Tibial artery (tissue), 4 donors: ENCODE measurements at regions not wholly inside any gene's neighbourhood (a gene's known extent, or its start where the extent isn't known, plus 50 kb on each side); places are given as distances from the start of the nearest gene placed in this dataset.

Source experiments
- DNase-seq, 2 donors: peaks; one replicate each; pipeline ENCODE4 v3.0.0-alpha.2; 2019
- H3K27ac ChIP-seq, 2 donors: fragments of 200-600 bp; sonication (generic) in 1 of 2; 1 replicate in 1 of 2; 2 replicates in 1 of 2; pipeline ENCODE4 v1.5.1; 2018 to 2019; ENCODE audit warnings: mild to moderate bottlenecking in 1 of 2
- H3K27me3 ChIP-seq, 2 donors: fragments of 200-600 bp; sonication (generic) in 1 of 2; one replicate each; pipeline versions ENCODE4 v1.5.1 to v1.6.0; 2016 to 2019
- H3K36me3 ChIP-seq, 3 donors: fragments of 200-600 bp; sonication (generic) in 2 of 3; one replicate each; pipeline ENCODE4 v1.5.1; 2016 to 2019; ENCODE audit warnings: mild to moderate bottlenecking in 2 of 3
- H3K4me1 ChIP-seq, 4 donors: fragments of 200-600 bp; sonication (generic) in 2 of 4; 1 replicate in 3 of 4; 2 replicates in 1 of 4; pipeline ENCODE4 v1.5.1; 2016 to 2019
- H3K4me3 ChIP-seq, 2 donors: fragments of 200-600 bp; sonication (generic) in 1 of 2; 1 replicate in 1 of 2; 2 replicates in 1 of 2; pipeline ENCODE4 v1.5.1; 2018 to 2019; ENCODE audit warnings: mild to moderate bottlenecking in 2 of 2
- H3K9me3 ChIP-seq, 3 donors: fragments of 200-600 bp; sonication (generic) in 1 of 3; one replicate each; pipeline ENCODE4 v1.5.1; 2016 to 2019
- intact Hi-C: fragments of 100-400 bp; cut with DNase I; formaldehyde crosslinking; loops from one replicate; pipeline ENCODE4 v1.15.0; 2023; ENCODE audit warnings: low total_unique reads
- TF ChIP-seq, protein P1 (sequence below), 2 experiments: fragments of 200-600 bp in 1 of 2; fragments of 450-650 bp in 1 of 2; IDR thresholded peaks; one replicate each; pipeline ENCODE4 v1.5.1; 2017 to 2019; ENCODE audit warnings: antibody characterized with exemption in 2 of 2, mild to moderate bottlenecking in 1 of 2, moderate library complexity in 1 of 2

DNA sequence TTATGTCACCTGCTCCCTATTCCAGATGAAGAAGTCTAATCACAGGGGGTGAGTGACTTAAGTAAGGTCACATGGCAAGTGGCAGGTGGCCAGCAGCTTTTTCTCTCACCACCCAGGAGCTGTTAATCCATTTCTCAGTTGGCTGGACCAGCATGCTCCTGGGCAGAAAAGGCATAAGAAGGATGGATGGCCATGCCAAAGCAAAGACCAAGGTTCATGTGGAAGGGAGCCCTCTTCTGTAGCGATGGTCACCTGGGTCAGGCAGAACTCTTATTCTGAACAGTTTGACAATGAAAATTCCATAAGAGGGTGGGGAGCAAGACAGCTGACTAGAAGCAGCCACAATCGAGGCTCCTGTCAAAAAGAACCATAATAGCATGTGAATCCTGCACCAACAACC is 538.1 kb downstream of the SUCLA2 start:
- no peaks in the 10 kb centered on the region for H3K27me3 ChIP-seq
- TF ChIP-seq, protein P1, sequence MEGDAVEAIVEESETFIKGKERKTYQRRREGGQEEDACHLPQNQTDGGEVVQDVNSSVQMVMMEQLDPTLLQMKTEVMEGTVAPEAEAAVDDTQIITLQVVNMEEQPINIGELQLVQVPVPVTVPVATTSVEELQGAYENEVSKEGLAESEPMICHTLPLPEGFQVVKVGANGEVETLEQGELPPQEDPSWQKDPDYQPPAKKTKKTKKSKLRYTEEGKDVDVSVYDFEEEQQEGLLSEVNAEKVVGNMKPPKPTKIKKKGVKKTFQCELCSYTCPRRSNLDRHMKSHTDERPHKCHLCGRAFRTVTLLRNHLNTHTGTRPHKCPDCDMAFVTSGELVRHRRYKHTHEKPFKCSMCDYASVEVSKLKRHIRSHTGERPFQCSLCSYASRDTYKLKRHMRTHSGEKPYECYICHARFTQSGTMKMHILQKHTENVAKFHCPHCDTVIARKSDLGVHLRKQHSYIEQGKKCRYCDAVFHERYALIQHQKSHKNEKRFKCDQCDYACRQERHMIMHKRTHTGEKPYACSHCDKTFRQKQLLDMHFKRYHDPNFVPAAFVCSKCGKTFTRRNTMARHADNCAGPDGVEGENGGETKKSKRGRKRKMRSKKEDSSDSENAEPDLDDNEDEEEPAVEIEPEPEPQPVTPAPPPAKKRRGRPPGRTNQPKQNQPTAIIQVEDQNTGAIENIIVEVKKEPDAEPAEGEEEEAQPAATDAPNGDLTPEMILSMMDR (IDR thresholded peaks at IDR 0.05), result no peak
- intact Hi-C loops, result no loop called here

DNA sequence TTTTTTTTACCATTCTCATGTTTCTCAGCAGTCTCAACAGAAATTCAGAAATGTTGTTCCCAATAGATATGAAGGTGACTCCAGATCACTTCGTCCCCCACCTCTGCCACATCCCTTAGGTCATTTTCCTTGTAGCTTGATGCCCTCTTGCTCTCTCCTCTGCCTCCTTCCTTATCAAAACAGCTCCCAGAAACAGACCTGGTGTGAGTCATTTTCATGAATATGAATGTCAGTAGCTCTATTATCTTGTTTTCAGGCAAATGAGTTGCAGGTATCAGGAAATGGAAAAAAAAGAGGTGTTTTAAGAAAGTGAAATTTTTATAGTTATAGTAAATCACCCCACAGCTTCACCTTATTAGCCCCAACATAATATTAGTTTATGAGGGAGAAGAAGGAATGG is 539.3 kb downstream of the SUCLA2 start:
- TF ChIP-seq, protein P1 (IDR thresholded peaks at IDR 0.05), result no peak
- H3K4me3 ChIP-seq, result no peak overlapping the region
- no peak for DNase-seq
- intact Hi-C loops, result no loop called here
- no peaks in the 10 kb centered on the region for H3K27me3 ChIP-seq
- no peaks in the 10 kb centered on the region for H3K4me1 ChIP-seq
- H3K36me3 ChIP-seq, result no peaks in the 10 kb centered on the region
- H3K27ac ChIP-seq, result no peak overlapping the region
- no peaks in the 10 kb centered on the region for H3K9me3 ChIP-seq

More for the DNA sequence above, 538.1 kb downstream of the SUCLA2 start:
- no peaks in the 10 kb centered on the region for H3K4me1 ChIP-seq
- H3K27ac ChIP-seq, result no peak overlapping the region
- no peak for DNase-seq
- peaks cover 0 to 4% (median 0%) of the 10 kb centered on the region in 3 donors for H3K9me3 ChIP-seq
- no peak overlapping the region for H3K4me3 ChIP-seq
- H3K36me3 ChIP-seq, result no peaks in the 10 kb centered on the region

DNA sequence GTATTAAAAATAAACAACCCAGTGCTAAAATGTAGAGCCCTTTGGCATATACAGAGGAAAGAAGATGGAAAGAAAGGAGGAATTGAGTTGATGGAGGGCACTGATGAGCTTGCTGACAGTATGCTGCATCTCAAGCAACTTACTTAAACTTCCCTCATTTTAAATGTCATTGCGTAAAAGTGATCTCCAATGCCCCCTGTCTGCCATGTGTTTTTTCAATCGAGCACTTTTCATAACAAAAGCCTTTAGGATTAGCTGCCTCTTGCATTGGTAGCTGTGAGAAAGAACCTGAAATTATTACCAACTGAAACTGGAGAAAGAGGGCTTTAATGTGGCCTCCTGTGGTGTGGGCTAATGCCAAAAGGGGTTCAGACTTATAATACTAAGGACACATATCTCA is 541.6 kb downstream of the SUCLA2 start:
- H3K27ac ChIP-seq, result no peak overlapping the region
- DNase-seq, result no peak
- no peaks in the 10 kb centered on the region for H3K9me3 ChIP-seq
- H3K27me3 ChIP-seq, result no peaks in the 10 kb centered on the region
- H3K4me1 ChIP-seq, result peaks cover 0 to 7% (median 0%) of the 10 kb centered on the region in 4 donors
- H3K4me3 ChIP-seq, result no peak overlapping the region
- TF ChIP-seq, protein P1 (IDR thresholded peaks at IDR 0.05), result peak; percentile 27 to 45
- no peaks in the 10 kb centered on the region for H3K36me3 ChIP-seq
- intact Hi-C loops, result no loop called here

DNA sequence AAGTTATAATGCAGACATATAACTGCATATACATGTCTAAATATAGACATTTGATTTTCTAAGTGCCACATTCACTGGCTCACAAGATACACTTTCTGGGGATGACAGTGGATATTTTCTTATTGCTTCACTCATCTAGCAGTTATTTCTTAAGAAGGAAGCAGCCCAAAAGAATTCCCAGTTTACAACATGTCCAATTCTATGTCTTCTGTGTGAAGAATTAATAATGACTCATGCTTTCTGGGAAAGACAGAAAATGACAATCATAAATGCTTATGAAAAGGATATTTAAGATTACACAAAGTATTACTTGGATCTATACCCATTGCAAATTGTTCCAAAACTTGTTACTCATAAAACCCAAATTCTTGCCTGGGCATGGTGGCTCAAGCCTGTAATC is 543.4 kb downstream of the SUCLA2 start:
- Histone ChIP-seq H3K9me3 (no peaks in the 10 kb centered on the region), H3K36me3 (no peaks in the 10 kb centered on the region), H3K27me3 (no peaks in the 10 kb centered on the region), H3K27ac (no peak overlapping the region), H3K4me1 (peaks cover 0 to 7% (median 0%) of the 10 kb centered on the region in 4 donors), H3K4me3 (no peak overlapping the region)
- TF ChIP-seq, protein P1 (IDR thresholded peaks at IDR 0.05), result no peak
- intact Hi-C loops, result no loop called here
- no peak for DNase-seq

DNA sequence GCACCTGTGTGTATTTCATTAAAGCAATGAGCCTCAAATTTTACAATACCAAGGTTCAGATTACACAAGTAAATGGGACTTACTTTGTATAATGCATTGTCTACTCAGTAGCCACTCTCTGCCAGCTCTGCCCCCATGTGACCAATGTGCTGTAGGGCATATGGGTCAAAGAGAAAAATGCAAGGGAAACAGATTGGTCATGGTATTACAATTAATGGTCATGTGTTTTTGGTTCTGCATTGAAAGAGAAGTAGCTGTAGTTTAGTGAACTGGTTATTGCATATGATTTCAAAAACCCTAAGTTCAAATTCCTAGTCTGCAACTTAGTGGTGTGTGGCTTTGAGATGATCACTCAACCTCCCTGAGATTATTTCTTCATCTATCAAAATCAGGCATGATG is 545.4 kb downstream of the SUCLA2 start:
- TF ChIP-seq, protein P1 (IDR thresholded peaks at IDR 0.05), result no peak
- intact Hi-C loops, result no loop called here
- Histone ChIP-seq H3K4me1 (peaks cover 0 to 7% (median 0%) of the 10 kb centered on the region in 4 donors), H3K4me3 (no peak overlapping the region), H3K9me3 (no peaks in the 10 kb centered on the region), H3K27me3 (no peaks in the 10 kb centered on the region), H3K36me3 (no peaks in the 10 kb centered on the region), H3K27ac (no peak overlapping the region)
- no peak for DNase-seq

DNA sequence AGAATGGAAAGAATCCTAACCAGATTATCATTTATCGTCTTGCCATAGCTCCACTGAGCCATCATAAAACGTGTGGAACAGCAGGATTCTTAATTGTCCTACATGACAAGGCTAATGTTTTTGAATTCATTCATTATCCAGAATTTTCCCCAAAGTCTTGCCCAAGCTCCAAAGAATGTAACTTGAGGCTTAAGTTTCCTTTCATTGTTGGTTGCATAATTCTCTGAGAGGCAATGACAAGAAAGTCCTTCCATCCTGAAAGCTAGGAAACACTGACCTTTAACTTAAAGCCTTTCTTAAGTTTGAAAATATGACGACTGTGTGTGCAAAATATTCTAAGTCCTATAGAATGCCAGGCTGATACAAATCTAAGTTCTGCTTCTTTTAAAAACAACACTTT is 546.1 kb downstream of the SUCLA2 start:
- Histone ChIP-seq H3K27me3 (no peaks in the 10 kb centered on the region), H3K4me1 (peaks cover 0 to 7% (median 0%) of the 10 kb centered on the region in 4 donors), H3K9me3 (no peaks in the 10 kb centered on the region), H3K36me3 (no peaks in the 10 kb centered on the region), H3K4me3 (no peak overlapping the region), H3K27ac (no peak overlapping the region)
- intact Hi-C loops, result no loop called here
- no peak for DNase-seq
- TF ChIP-seq, protein P1 (IDR thresholded peaks at IDR 0.05), result no peak
